ENCODE measurements at regions not wholly inside any gene's neighbourhood (a gene's known extent, or its start where the extent isn't known, plus 50 kb on each side); places are given as distances from the start of the nearest gene placed in this dataset.

DNA sequence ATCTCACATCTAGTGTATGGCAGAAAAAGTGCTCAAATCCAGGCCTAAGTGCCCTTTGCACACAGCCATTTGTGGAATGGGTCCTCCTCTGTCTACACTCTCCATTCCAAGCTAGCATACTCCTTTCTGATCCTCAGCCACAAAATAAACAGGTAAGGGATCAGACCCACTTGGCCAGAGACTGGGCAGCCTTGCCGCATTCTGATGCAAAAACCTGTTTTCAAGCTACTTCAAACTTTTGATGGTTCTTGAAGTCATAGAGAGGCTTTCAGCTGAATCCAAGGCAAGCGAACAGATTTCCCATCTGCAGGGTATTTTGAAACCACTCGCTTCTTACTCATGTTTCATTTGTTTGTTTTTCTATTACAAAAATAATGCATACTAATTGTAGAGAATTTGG is 136.6 kb upstream of the NAV2 start:
- H3K18ac ChIP-seq (ENCODE audit: extremely low read depth, low read length) = no peak overlapping the region
- ChIA-PET POLR2A (ENCODE audit: partially characterized antibody) (no interaction called here), CTCF (ENCODE audit: partially characterized antibody) (interaction anchor here (0.9 to 8.0 kb wide), 7 partner anchors 12 to 327 kb away, joined by 3 to 55 read pairs (median 3); no protein-coding TSS in a partner anchor)
- H2BK12ac ChIP-seq (ENCODE audit: low read depth, low read length) = no peak overlapping the region
- H4K91ac ChIP-seq (replicated peaks; ENCODE audit: insufficient read length, low read length) = no peak overlapping the region
- no peak overlapping the region for H2BK120ac ChIP-seq (replicated peaks; ENCODE audit: low read depth, low read length)
- H3K36me3 ChIP-seq (ENCODE audit: control insufficient read depth in 2 of 4, insufficient read depth in 4 of 4, low read length in 3 of 4) = no peaks in the 10 kb centered on the region
- no peak overlapping the region for H4K5ac ChIP-seq (ENCODE audit: insufficient read length, low read depth, low read length)
- no peak overlapping the region for H2AFZ ChIP-seq (ENCODE audit: low read length)
- H3K27ac ChIP-seq (ENCODE audit: low read depth, low read length) = no peak overlapping the region
- H3K79me2 ChIP-seq (ENCODE audit: control insufficient read depth in 1 of 2, insufficient read depth in 2 of 2, low read length in 2 of 2) = no peaks in the 10 kb centered on the region
- H2BK5ac ChIP-seq (ENCODE audit: low read depth, low read length) = no peak overlapping the region
- H2BK20ac ChIP-seq (ENCODE audit: low read length) = no peak overlapping the region
- H3K23ac ChIP-seq (ENCODE audit: insufficient read length) = no peak overlapping the region
- H3K23me2 ChIP-seq (ENCODE audit: low read depth, low read length) = peaks cover 2% of the 10 kb centered on the region; the same call in 1 of the 2 replicates
- H4K8ac ChIP-seq (ENCODE audit: extremely low read depth, insufficient read depth, low read length) = no peak overlapping the region
- H3K4me2 ChIP-seq (ENCODE audit: insufficient read depth in 1 of 2, low read depth in 2 of 2, low read length in 2 of 2) = no peak overlapping the region
- FAIRE-seq (no peak), DNase-seq (ENCODE audit: low read depth in 1 of 2, low spot score in 2 of 2) (no peak)
- H2AK5ac ChIP-seq (ENCODE audit: low read depth, low read length) = no peak overlapping the region
- H3K14ac ChIP-seq (ENCODE audit: insufficient read length) = no peak overlapping the region
- no peak overlapping the region for H3K56ac ChIP-seq (replicated peaks; ENCODE audit: insufficient read length, low read depth, low read length)
- H4K20me1 ChIP-seq (replicated peaks in 1 of 2; ENCODE audit: control insufficient read depth in 1 of 2, insufficient read depth in 2 of 2, low read length in 2 of 2) = no peaks in the 10 kb centered on the region
- no peak overlapping the region for H2BK15ac ChIP-seq (ENCODE audit: low read length)
- no peaks in the 10 kb centered on the region for H3K9me3 ChIP-seq (ENCODE audit: insufficient read depth in 2 of 2, low read depth in 1 of 2, low read length in 1 of 2)
- 78% methylated on average over 3 of the region's 3 CpGs; no CpG with 5 or more reads in 1 of the 2 experiments for WGBS, 2 experiments (ENCODE audit: extremely low coverage in 1 of 2, insufficient coverage in 1 of 2, insufficient read length in 1 of 2, insufficient replicate concordance in 2 of 2, low coverage in 1 of 2, low lambda C conversion rate in 2 of 2, missing lambda C conversion rate in 1 of 2)
- no peak overlapping the region for H3K4me3 ChIP-seq (ENCODE audit: extremely low read depth in 1 of 4, insufficient read depth in 2 of 4, low read depth in 3 of 4, low read length in 4 of 4)
- H3K9ac ChIP-seq (replicated peaks in 1 of 4; ENCODE audit: extremely low read depth in 1 of 4, low read depth in 3 of 4, low read length in 3 of 4) = no peak overlapping the region
- no peaks in the 10 kb centered on the region for H3K27me3 ChIP-seq (replicated peaks in 1 of 4; ENCODE audit: control insufficient read depth in 3 of 4, extremely low read depth in 1 of 4, insufficient read depth in 3 of 4, low read length in 3 of 4)
- H3K4ac ChIP-seq (replicated peaks; ENCODE audit: insufficient read length, low read depth, low read length) = no peak overlapping the region
- TF ChIP-seq CEBPB (IDR thresholded peaks at IDR 0.05; ENCODE audit: low read depth, low read length) = no peak
- no peak for TF ChIP-seq CHD1 (IDR thresholded peaks at IDR 0.05; ENCODE audit: low read depth, low read length)
- no peak for TF ChIP-seq TBP (IDR thresholded peaks at IDR 0.05; ENCODE audit: low read depth, low read length)
- TF ChIP-seq KDM5A (IDR thresholded peaks at IDR 0.05; ENCODE audit: low read length) = no peak
- TF ChIP-seq CBX8 (IDR thresholded peaks at IDR 0.05; ENCODE audit: borderline replicate concordance, low read depth, low read length) = no peak
- no peak for TF ChIP-seq SRF (IDR thresholded peaks at IDR 0.05; ENCODE audit: low read depth, low read length)
- H3K79me1 ChIP-seq (ENCODE audit: low read depth, low read length) = no peaks in the 10 kb centered on the region
- peaks cover 0 to 3% (median 0%) of the 10 kb centered on the region in 4 experiments; a peak in 1 of 7 replicates for H3K4me1 ChIP-seq (replicated peaks in 1 of 4; ENCODE audit: control insufficient read depth in 3 of 4, insufficient read depth in 4 of 4, low read length in 3 of 4)
